GM23248 (cell line): ENCODE measurements at regions not wholly inside any gene's neighbourhood (a gene's known extent, or its start where the extent isn't known, plus 50 kb on each side); places are given as distances from the start of the nearest gene placed in this dataset.

Experiments
- DNase-seq: peaks from one replicate; pipeline ENCODE4 v3.0.0-alpha.2; 2015
- H2AFZ ChIP-seq: fragments of 200-600 bp; sonication (generic); 2 replicates; pipeline ENCODE4 v1.6.1; 2016; ENCODE audit warnings: antibody characterized with exemption
- H3F3A ChIP-seq: fragments of 200-600 bp; sonication (generic); 2 replicates; pipeline ENCODE4 v1.6.1; 2016; ENCODE audit warnings: mild to moderate bottlenecking, antibody characterized with exemption, mixed run types; ENCODE audit not compliant: insufficient read depth
- H3K27ac ChIP-seq: fragments of 200-600 bp; sonication (generic); 2 replicates; pipeline ENCODE4 v1.5.1; 2016; ENCODE audit warnings: mild to moderate bottlenecking
- H3K27me3 ChIP-seq: fragments of 200-600 bp; sonication (generic); replicated peaks from 2 replicates; pipeline ENCODE4 v1.6.1; 2016; ENCODE audit warnings: mild to moderate bottlenecking; ENCODE audit not compliant: insufficient read depth
- H3K36me3 ChIP-seq: fragments of 200-600 bp; sonication (generic); 2 replicates; pipeline ENCODE4 v1.6.1; 2016; ENCODE audit warnings: low read depth, mild to moderate bottlenecking
- H3K4me1 ChIP-seq: fragments of 200-600 bp; sonication (generic); 2 replicates; pipeline ENCODE4 v1.6.1; 2016; ENCODE audit warnings: mild to moderate bottlenecking; ENCODE audit not compliant: insufficient read depth
- H3K4me2 ChIP-seq: fragments of 200-600 bp; sonication (generic); one replicate; pipeline ENCODE4 v1.6.1; 2016; ENCODE audit warnings: mild to moderate bottlenecking; ENCODE audit not compliant: unreplicated experiment
- H3K4me3 ChIP-seq: fragments of 200-600 bp; sonication (generic); 2 replicates; pipeline ENCODE4 v1.5.1; 2016; ENCODE audit warnings: mild to moderate bottlenecking
- H3K79me2 ChIP-seq: fragments of 200-600 bp; sonication (generic); 2 replicates; pipeline ENCODE4 v1.6.1; 2016; ENCODE audit warnings: mild to moderate bottlenecking; ENCODE audit not compliant: insufficient read depth
- H3K9ac ChIP-seq: fragments of 200-600 bp; sonication (generic); 2 replicates; pipeline ENCODE4 v1.6.1; 2016; ENCODE audit warnings: mild to moderate bottlenecking
- H3K9me2 ChIP-seq: fragments of 200-600 bp; sonication (generic); 2 replicates; pipeline ENCODE4 v1.6.1; 2016; ENCODE audit warnings: mixed run types, mild to moderate bottlenecking, moderate library complexity; ENCODE audit not compliant: insufficient read depth
- H3K9me3 ChIP-seq: fragments of 200-600 bp; sonication (generic); one replicate; pipeline ENCODE4 v1.6.1; 2017; ENCODE audit warnings: low read depth
- H4K20me1 ChIP-seq: fragments of 200-600 bp; sonication (generic); 2 replicates; pipeline ENCODE4 v1.6.0; 2016; ENCODE audit not compliant: insufficient read depth
- EZH2 ChIP-seq: fragments of 200-600 bp; sonication (generic); IDR thresholded peaks from 2 replicates; pipeline ENCODE4 v1.6.1; 2018; ENCODE audit warnings: antibody characterized with exemption, mild to moderate bottlenecking; ENCODE audit not compliant: insufficient read depth, poor library complexity, severe bottlenecking
- EZH2phosphoT487 ChIP-seq: fragments of 200-600 bp; sonication (generic); IDR thresholded peaks from 2 replicates; pipeline ENCODE4 v1.6.1; 2018; ENCODE audit warnings: antibody characterized with exemption, moderate library complexity, mild to moderate bottlenecking, low read depth; ENCODE audit not compliant: insufficient read depth
- WGBS, 2 experiments: methylation state at CpG; one replicate each; pipeline ENCODE4 v1.1.6; 2015 to 2017; ENCODE audit warnings: low lambda C conversion rate in 2 of 2, low coverage in 1 of 2; ENCODE audit errors: missing lambda C conversion rate in 2 of 2; 5-methylcytosine and 5-hydroxymethylcytosine counted together
- in situ Hi-C: fragments of 300-500 bp; cut with MboI; formaldehyde crosslinking; loops from 2 replicates; pipeline ENCODE4 v1.15.0; 2020

DNA sequence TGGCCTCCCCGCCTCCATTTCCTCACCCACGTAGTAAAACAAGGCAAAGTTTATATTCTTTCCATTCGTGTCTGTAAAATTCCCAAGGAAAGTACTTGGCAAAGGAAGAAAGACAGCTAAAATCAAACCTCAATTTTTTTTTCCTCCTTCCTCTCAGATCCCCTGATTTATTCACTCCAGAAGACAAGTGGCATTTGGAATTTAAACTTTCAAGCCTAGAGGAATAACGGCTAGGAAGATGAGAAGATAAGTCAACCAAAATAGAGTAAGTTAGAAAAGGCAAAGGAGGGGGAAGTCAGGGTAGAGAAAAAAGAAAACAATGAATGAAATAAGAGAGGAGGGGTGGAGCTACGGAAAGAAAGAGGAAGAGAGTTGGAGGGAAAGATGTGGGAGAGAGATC is 198.9 kb upstream of the PIK3C3 start:
- DNase-seq: no peak
- Histone ChIP-seq H3F3A (peaks cover 14% of the 10 kb centered on the region), H3K9ac (no peak overlapping the region), H3K36me3 (no peaks in the 10 kb centered on the region), H3K4me1 (peaks cover 8% of the 10 kb centered on the region), H3K27me3 (no peaks in the 10 kb centered on the region), H3K9me2 (no peaks in the 10 kb centered on the region), H3K27ac (no peak overlapping the region), H2AFZ (no peak overlapping the region), H3K79me2 (no peaks in the 10 kb centered on the region), H3K4me2 (no peak overlapping the region), H4K20me1 (no peaks in the 10 kb centered on the region), H3K9me3 (no peaks in the 10 kb centered on the region), H3K4me3 (no peak overlapping the region)
- WGBS, 2 experiments: 30% methylated on average over 5 of the region's 5 CpGs
- TF ChIP-seq EZH2: no peak
- no peak for TF ChIP-seq EZH2phosphoT487
- in situ Hi-C loops: no loop called here

DNA sequence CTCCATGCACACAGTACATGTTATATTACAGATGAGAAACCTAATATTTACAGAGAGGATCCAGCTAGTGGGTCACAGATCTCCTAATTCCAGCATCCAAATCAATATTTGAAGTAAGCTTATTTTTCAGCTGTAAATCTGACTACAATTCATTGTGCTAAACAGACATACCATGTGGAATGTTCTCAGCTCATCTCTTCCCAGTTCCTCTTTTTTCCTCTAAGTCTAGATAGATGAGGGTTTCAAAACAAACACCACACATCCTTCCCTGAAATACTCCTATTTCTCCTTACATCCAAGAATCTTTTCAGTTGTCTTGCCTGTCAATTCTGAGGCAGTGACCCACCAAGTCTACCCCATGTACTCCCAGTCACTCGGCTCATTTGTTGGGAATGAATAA is 200.7 kb upstream of the PIK3C3 start:
- Histone ChIP-seq H3K36me3 (no peaks in the 10 kb centered on the region), H2AFZ (no peak overlapping the region), H3K9me2 (no peaks in the 10 kb centered on the region), H4K20me1 (no peaks in the 10 kb centered on the region), H3K9me3 (no peaks in the 10 kb centered on the region), H3K4me1 (no peaks in the 10 kb centered on the region), H3K4me3 (no peak overlapping the region), H3F3A (peaks cover 7% of the 10 kb centered on the region; the same call in 1 of the 2 replicates), H3K79me2 (no peaks in the 10 kb centered on the region), H3K9ac (no peak overlapping the region), H3K27me3 (no peaks in the 10 kb centered on the region), H3K4me2 (no peak overlapping the region), H3K27ac (no peak overlapping the region)
- 25 to 52% methylated on average over 1 of the region's 1 CpG for WGBS, 2 experiments
- no peak for DNase-seq
- TF ChIP-seq EZH2phosphoT487 (no peak), EZH2 (no peak)
- in situ Hi-C loops: no loop called here

DNA sequence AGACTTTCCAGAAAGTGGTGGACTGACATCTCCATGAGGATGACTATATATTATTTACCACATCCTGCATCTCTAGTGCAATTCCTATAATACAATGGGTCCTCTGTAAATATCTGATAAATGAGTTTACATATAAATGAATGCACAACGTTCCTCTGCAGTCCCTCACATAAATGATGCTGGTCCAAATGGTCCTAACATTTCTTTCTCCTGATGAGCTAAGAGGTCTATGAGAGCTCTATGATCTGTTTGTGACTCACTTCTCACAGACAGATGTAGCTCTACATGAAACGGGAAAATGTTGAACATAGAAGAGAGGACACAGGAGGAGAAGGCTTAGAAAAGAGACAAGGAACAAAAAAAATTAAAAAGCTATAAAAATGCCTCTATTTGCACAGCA is 201.2 kb upstream of the PIK3C3 start:
- no peak overlapping the region for H3K27ac ChIP-seq
- peak; percentile 52 for DNase-seq

DNA sequence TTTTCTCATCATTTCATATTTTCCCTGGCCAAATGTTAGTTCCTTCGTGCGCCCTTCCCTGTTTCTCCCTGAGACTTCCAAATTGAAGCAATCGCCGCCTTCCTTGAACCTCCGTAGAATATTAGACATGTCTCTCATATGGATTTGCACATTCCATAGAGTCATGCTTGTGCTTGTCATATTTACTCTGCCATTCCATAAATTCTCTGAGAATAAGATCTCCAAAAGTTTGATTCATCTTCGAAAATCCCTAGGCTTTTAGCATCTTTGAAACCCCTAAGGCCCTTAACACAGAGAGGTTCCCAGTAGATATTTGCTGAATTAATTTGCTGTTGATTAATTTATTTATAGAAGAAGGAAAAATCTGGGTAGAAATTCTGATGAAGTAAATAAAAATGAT is 202.2 kb upstream of the PIK3C3 start:
- Histone ChIP-seq H3K79me2 (no peaks in the 10 kb centered on the region), H3K27me3 (no peaks in the 10 kb centered on the region), H3K4me3 (no peak overlapping the region), H3K27ac (no peak overlapping the region), H3K4me2 (no peak overlapping the region), H3K36me3 (no peaks in the 10 kb centered on the region), H3F3A (peaks cover 7% of the 10 kb centered on the region; the same call in 1 of the 2 replicates), H3K4me1 (no peaks in the 10 kb centered on the region), H3K9me2 (no peaks in the 10 kb centered on the region), H3K9ac (no peak overlapping the region), H2AFZ (no peak overlapping the region), H4K20me1 (no peaks in the 10 kb centered on the region), H3K9me3 (no peaks in the 10 kb centered on the region)
- TF ChIP-seq EZH2 (no peak), EZH2phosphoT487 (no peak)
- no peak for DNase-seq
- WGBS, 2 experiments: 72 to 76% methylated on average over 6 of the region's 6 CpGs
- in situ Hi-C loops: no loop called here

More for the DNA sequence above, 201.2 kb upstream of the PIK3C3 start:
- H3K4me3 ChIP-seq: no peak overlapping the region
- H3F3A ChIP-seq: peaks cover 7% of the 10 kb centered on the region; the same call in 1 of the 2 replicates
- no peaks in the 10 kb centered on the region for H3K9me2 ChIP-seq
- H2AFZ ChIP-seq: no peak overlapping the region
- no peaks in the 10 kb centered on the region for H3K9me3 ChIP-seq
- 12 to 13% methylated on average over 2 of the region's 2 CpGs for WGBS, 2 experiments
- H3K4me2 ChIP-seq: no peak overlapping the region
- no peaks in the 10 kb centered on the region for H3K4me1 ChIP-seq
- H3K9ac ChIP-seq: no peak overlapping the region
- in situ Hi-C loops: no loop called here
- TF ChIP-seq EZH2phosphoT487: no peak
- no peak for TF ChIP-seq EZH2
- H3K27me3 ChIP-seq: no peaks in the 10 kb centered on the region
- H4K20me1 ChIP-seq: no peaks in the 10 kb centered on the region
- H3K79me2 ChIP-seq: no peaks in the 10 kb centered on the region
- H3K36me3 ChIP-seq: no peaks in the 10 kb centered on the region

GRCh38 chr18:41751652-41752051 is 203.4 kb upstream of the PIK3C3 start:
- H3K9ac ChIP-seq: no peak overlapping the region
- H3K27ac ChIP-seq: no peak overlapping the region
- no peak overlapping the region for H2AFZ ChIP-seq
- in situ Hi-C loops: no loop called here
- H4K20me1 ChIP-seq: no peaks in the 10 kb centered on the region
- no peaks in the 10 kb centered on the region for H3K36me3 ChIP-seq
- H3K9me3 ChIP-seq: no peaks in the 10 kb centered on the region
- H3K79me2 ChIP-seq: no peaks in the 10 kb centered on the region
- H3K4me1 ChIP-seq: no peaks in the 10 kb centered on the region
- no peaks in the 10 kb centered on the region for H3K27me3 ChIP-seq
- TF ChIP-seq EZH2: no peak
- H3F3A ChIP-seq: peaks cover 7% of the 10 kb centered on the region; the same call in 1 of the 2 replicates
- no peak for DNase-seq
- no peak overlapping the region for H3K4me3 ChIP-seq
- H3K9me2 ChIP-seq: no peaks in the 10 kb centered on the region
- WGBS, 2 experiments: 17 to 18% methylated on average over 1 of the region's 1 CpG
- no peak overlapping the region for H3K4me2 ChIP-seq
